Inflammatory macrophage (primary cell): ENCODE measurements at regions not wholly inside any gene's neighbourhood (a gene's known extent, or its start where the extent isn't known, plus 50 kb on each side); places are given as distances from the start of the nearest gene placed in this dataset.

Source experiments
- DNase-seq, 2 donors: peaks; one replicate each; pipeline ENCODE4 v3.0.0-alpha.2; 2020 to 2022

GRCh38 chr17:12296209-12296625 is 275.5 kb downstream of the MAP2K4 start:
- DNase-seq = no peak

GRCh38 chr17:12301551-12301950 is 280.9 kb downstream of the MAP2K4 start:
- no peak for DNase-seq

GRCh38 chr17:12302711-12303110 is 282.0 kb downstream of the MAP2K4 start:
- no peak for DNase-seq

GRCh38 chr17:12310811-12311210 is 290.1 kb downstream of the MAP2K4 start:
- DNase-seq = no peak

- no peak for DNase-seq
Observed at GRCh38 chr17:12312692-12313091, 292.0 kb downstream of the MAP2K4 start.

- DNase-seq = no peak
Observed at GRCh38 chr17:12313786-12314185, 293.1 kb downstream of the MAP2K4 start.

- no peak for DNase-seq
Observed at GRCh38 chr17:12316021-12316420, 295.3 kb downstream of the MAP2K4 start.

GRCh38 chr17:12318571-12319266 is 298.0 kb downstream of the MAP2K4 start:
- DNase-seq = no peak

- no peak for DNase-seq
Observed at GRCh38 chr17:12320286-12320685, 299.6 kb downstream of the MAP2K4 start.

- no peak for DNase-seq
Observed at GRCh38 chr17:12328204-12328603, 307.5 kb downstream of the MAP2K4 start.

- no peak for DNase-seq
Observed at GRCh38 chr17:12330456-12330855, 309.8 kb downstream of the MAP2K4 start.

- DNase-seq = no peak
Observed at GRCh38 chr17:12341328-12341727, 320.7 kb downstream of the MAP2K4 start.

- no peak for DNase-seq
Observed at GRCh38 chr17:12342161-12342560, 321.5 kb downstream of the MAP2K4 start.

- no peak for DNase-seq
Observed at GRCh38 chr17:12342609-12343435, 322.1 kb downstream of the MAP2K4 start.

- no peak for DNase-seq
Observed at GRCh38 chr17:12348476-12348875, 317.2 kb upstream of the MYOCD start.

- no peak for DNase-seq
Observed at GRCh38 chr17:12349297-12349696, 316.4 kb upstream of the MYOCD start.

- DNase-seq = no peak
Observed at GRCh38 chr17:12352127-12352526, 313.6 kb upstream of the MYOCD start.

GRCh38 chr17:12357600-12357999 is 308.1 kb upstream of the MYOCD start:
- no peak for DNase-seq

GRCh38 chr17:12358477-12358876 is 307.2 kb upstream of the MYOCD start:
- DNase-seq = no peak

GRCh38 chr17:12362853-12363455 is 302.7 kb upstream of the MYOCD start:
- no peak for DNase-seq

GRCh38 chr17:12365805-12366204 is 299.9 kb upstream of the MYOCD start:
- no peak for DNase-seq

- DNase-seq = no peak
Observed at GRCh38 chr17:12369065-12369464, 296.6 kb upstream of the MYOCD start.

- no peak for DNase-seq
Observed at GRCh38 chr17:12376276-12376675, 289.4 kb upstream of the MYOCD start.

GRCh38 chr17:12386225-12386624 is 279.5 kb upstream of the MYOCD start:
- no peak for DNase-seq
